Hepatocyte (in vitro differentiated cells): ENCODE measurements at regions not wholly inside any gene's neighbourhood (a gene's known extent, or its start where the extent isn't known, plus 50 kb on each side); places are given as distances from the start of the nearest gene placed in this dataset.

Experiments used
- DNase-seq: peaks from one replicate; pipeline ENCODE4 v3.0.0-alpha.2; 2016; ENCODE audit warnings: low spot score
- H2AFZ ChIP-seq: fragments of 200-600 bp; sonication (generic); 2 replicates; pipeline ENCODE4 v1.6.0; 2016; ENCODE audit warnings: antibody characterized with exemption, mild to moderate bottlenecking
- H3K27ac ChIP-seq: fragments of 200-600 bp; sonication (generic); 2 replicates; pipeline ENCODE4 v1.5.1; 2016; ENCODE audit warnings: mild to moderate bottlenecking
- H3K27me3 ChIP-seq: fragments of 200-600 bp; sonication (generic); 2 replicates; pipeline ENCODE4 v1.6.1; 2016
- H3K36me3 ChIP-seq: fragments of 200-600 bp; sonication (generic); replicated peaks from 2 replicates; pipeline ENCODE4 v1.5.1; 2016; ENCODE audit warnings: low read depth; ENCODE audit not compliant: insufficient read depth
- H3K4me1 ChIP-seq: fragments of 200-600 bp; sonication (generic); 2 replicates; pipeline ENCODE4 v1.5.1; 2016; ENCODE audit warnings: mild to moderate bottlenecking, moderate library complexity; ENCODE audit not compliant: insufficient read depth
- H3K4me2 ChIP-seq: fragments of 200-600 bp; sonication (generic); 2 replicates; pipeline ENCODE4 v1.6.0; 2016
- H3K4me3 ChIP-seq: fragments of 200-600 bp; sonication (generic); 2 replicates; pipeline ENCODE4 v1.5.1; 2016; ENCODE audit warnings: mild to moderate bottlenecking
- H3K79me2 ChIP-seq: fragments of 200-600 bp; sonication (generic); 2 replicates; pipeline ENCODE4 v1.6.0; 2017; ENCODE audit warnings: mild to moderate bottlenecking
- H3K9me2 ChIP-seq: fragments of 200-600 bp; sonication (generic); replicated peaks from 2 replicates; pipeline ENCODE4 v1.6.0; 2017; ENCODE audit warnings: mild to moderate bottlenecking; ENCODE audit not compliant: insufficient read depth
- H3K9me3 ChIP-seq: fragments of 200-600 bp; sonication (generic); 2 replicates; pipeline ENCODE4 v1.5.1; 2016; ENCODE audit warnings: low read depth, mild to moderate bottlenecking
- H4K20me1 ChIP-seq: fragments of 200-600 bp; sonication (generic); 2 replicates; pipeline ENCODE4 v1.6.0; 2016; ENCODE audit warnings: mild to moderate bottlenecking; ENCODE audit not compliant: insufficient read depth, poor library complexity, severe bottlenecking
- CTCF ChIP-seq: fragments of 200-600 bp; sonication (generic); IDR thresholded peaks from 2 replicates; pipeline ENCODE4 v1.5.1; 2016; ENCODE audit warnings: antibody characterized with exemption, mild to moderate bottlenecking; ENCODE audit not compliant: poor library complexity
- EZH2 ChIP-seq: fragments of 200-600 bp; sonication (generic); IDR thresholded peaks from 2 replicates; pipeline ENCODE4 v1.6.1; 2016; ENCODE audit warnings: antibody characterized with exemption, mild to moderate bottlenecking, borderline replicate concordance
- EZH2phosphoT487 ChIP-seq: fragments of 200-600 bp; sonication (generic); IDR thresholded peaks from one replicate; pipeline ENCODE4 v1.6.1; 2018; ENCODE audit warnings: antibody characterized with exemption, mild to moderate bottlenecking, low read depth, moderate library complexity; ENCODE audit not compliant: unreplicated experiment, severe bottlenecking
- WGBS: methylation state at CpG from one replicate; pipeline ENCODE4 v1.1.6; 2016; ENCODE audit warnings: low lambda C conversion rate; ENCODE audit errors: missing lambda C conversion rate; 5-methylcytosine and 5-hydroxymethylcytosine counted together

- H3K9me3 ChIP-seq: no peaks in the 10 kb centered on the region
- TF ChIP-seq CTCF (no peak), EZH2 (no peak), EZH2phosphoT487 (no peak)
- H3K9me2 ChIP-seq: no peaks in the 10 kb centered on the region
- H4K20me1 ChIP-seq: no peaks in the 10 kb centered on the region
- no peaks in the 10 kb centered on the region for H3K79me2 ChIP-seq
- WGBS: 86% methylated on average over 3 of the region's 3 CpGs
- no peaks in the 10 kb centered on the region for H3K4me1 ChIP-seq
- DNase-seq: no peak
- H3K27ac ChIP-seq: no peak overlapping the region
- H3K27me3 ChIP-seq: no peaks in the 10 kb centered on the region
- no peak overlapping the region for H3K4me2 ChIP-seq
- no peak overlapping the region for H2AFZ ChIP-seq
- no peaks in the 10 kb centered on the region for H3K36me3 ChIP-seq
- H3K4me3 ChIP-seq: no peak overlapping the region
These were observed 322.7 kb downstream of the PTPRU start for GRCh38 chr1:29559056-29559455.

- Histone ChIP-seq H3K4me1 (no peaks in the 10 kb centered on the region), H3K4me3 (no peak overlapping the region), H3K27me3 (no peaks in the 10 kb centered on the region), H2AFZ (no peak overlapping the region), H3K4me2 (no peak overlapping the region), H4K20me1 (no peaks in the 10 kb centered on the region), H3K9me2 (no peaks in the 10 kb centered on the region), H3K36me3 (no peaks in the 10 kb centered on the region), H3K9me3 (no peaks in the 10 kb centered on the region), H3K79me2 (no peaks in the 10 kb centered on the region), H3K27ac (no peak overlapping the region)
- DNase-seq: no peak
- TF ChIP-seq EZH2phosphoT487 (no peak), CTCF (no peak)
- WGBS: 79% methylated on average over 16 of the region's 16 CpGs
These were observed 321.6 kb downstream of the PTPRU start for GRCh38 chr1:29557701-29558600.

GRCh38 chr1:29557066-29557465 lies 320.7 kb downstream of the PTPRU start:
- no peaks in the 10 kb centered on the region for H3K9me3 ChIP-seq
- H3K36me3 ChIP-seq: no peaks in the 10 kb centered on the region
- no peak overlapping the region for H3K27ac ChIP-seq

More at GRCh38 chr1:29557066-29557465, 320.7 kb downstream of the PTPRU start:
- WGBS: 91% methylated on average over 3 of the region's 5 CpGs
- H2AFZ ChIP-seq: no peak overlapping the region
- no peaks in the 10 kb centered on the region for H3K79me2 ChIP-seq
- no peaks in the 10 kb centered on the region for H3K27me3 ChIP-seq
- DNase-seq: no peak
- H3K4me2 ChIP-seq: no peak overlapping the region
- H3K4me3 ChIP-seq: no peak overlapping the region
- H3K9me2 ChIP-seq: no peaks in the 10 kb centered on the region
- no peaks in the 10 kb centered on the region for H3K4me1 ChIP-seq
- TF ChIP-seq EZH2: no peak
- no peak for TF ChIP-seq EZH2phosphoT487
- no peak for TF ChIP-seq CTCF
- H4K20me1 ChIP-seq: no peaks in the 10 kb centered on the region
